T-helper 2 cell treated with Interferon-gamma antibody and Interleukin-4, amounts not matched to agents 100 ng/mL and 5 ng/mL, for 36 hours (primary cell): ENCODE measurements at regions not wholly inside any gene's neighbourhood (a gene's known extent, or its start where the extent isn't known, plus 50 kb on each side); places are given as distances from the start of the nearest gene placed in this dataset.

Source experiments
- intact Hi-C: fragments of 100-400 bp; cut with micrococcal nuclease; formaldehyde crosslinking; loops from one replicate; pipeline ENCODE4 v1.15.1; 2023

DNA sequence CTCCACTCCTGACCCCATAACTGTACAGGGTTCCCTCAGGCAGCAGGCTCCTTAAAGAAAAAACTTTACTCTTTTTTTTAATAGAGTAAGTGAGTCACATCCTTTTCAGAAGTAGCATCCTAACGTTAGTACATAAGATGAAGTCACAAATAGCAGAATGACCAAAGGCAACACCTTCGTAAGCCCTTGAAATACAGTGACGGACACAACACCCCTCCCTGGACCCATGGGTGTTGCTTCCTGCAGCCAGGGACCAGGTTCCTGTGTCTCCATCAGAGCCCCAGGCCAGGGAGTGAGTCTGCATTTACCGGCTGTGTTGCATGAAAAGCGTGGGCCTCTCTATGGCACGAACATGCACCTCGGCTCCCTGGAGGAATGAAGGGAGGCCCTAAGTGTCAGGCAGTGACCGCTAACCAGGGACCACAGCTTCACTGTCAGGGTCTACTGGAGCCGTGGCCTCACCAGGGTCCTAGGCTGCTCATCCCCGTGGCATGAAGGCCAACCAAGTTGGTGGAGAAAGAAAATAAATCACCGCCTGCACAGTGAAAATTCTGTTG, 340.0 kb upstream of the SFSWAP start:
- intact Hi-C loops, result no loop called here

DNA sequence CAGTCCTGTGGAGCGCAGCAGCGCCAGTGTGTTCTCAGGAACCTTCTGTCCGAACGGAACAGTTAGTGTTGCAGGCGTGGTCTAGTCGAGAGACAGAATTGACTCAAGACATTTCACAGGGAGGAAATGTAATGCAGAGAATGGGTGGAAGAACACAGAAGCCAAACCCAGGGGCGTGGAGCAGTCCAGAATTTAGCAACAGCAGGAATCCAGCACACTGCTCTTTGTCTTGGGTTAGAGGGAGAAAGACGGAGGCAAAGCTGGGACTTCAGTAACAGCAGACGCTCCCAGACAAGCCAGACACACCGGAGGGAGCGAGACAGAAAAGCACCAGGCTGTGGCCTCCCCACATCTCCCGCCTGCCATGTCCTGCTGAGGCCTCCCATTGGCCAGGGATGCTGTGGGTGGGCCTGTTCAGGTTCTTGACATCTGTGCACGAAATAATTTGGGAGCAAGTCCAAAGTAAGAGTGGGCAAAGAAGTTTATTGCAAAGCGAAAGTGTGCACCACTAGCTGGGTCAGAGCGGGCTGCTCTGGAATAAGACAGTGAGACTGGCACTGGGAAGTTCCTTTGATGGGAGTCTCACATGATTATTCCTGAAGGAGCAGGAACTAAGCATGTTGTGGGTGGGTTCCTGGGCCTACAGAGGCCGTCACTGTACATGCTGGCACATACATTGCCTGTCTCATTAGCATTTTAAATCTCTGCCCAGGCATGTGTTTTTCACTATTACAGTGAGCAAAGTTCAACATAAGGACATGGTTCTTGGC, 339.3 kb upstream of the SFSWAP start:
- intact Hi-C loops, result no loop called here

- intact Hi-C loops, result no loop called here
Measured at GRCh38 chr12:131372171-131372475, 338.8 kb upstream of the SFSWAP start.

DNA sequence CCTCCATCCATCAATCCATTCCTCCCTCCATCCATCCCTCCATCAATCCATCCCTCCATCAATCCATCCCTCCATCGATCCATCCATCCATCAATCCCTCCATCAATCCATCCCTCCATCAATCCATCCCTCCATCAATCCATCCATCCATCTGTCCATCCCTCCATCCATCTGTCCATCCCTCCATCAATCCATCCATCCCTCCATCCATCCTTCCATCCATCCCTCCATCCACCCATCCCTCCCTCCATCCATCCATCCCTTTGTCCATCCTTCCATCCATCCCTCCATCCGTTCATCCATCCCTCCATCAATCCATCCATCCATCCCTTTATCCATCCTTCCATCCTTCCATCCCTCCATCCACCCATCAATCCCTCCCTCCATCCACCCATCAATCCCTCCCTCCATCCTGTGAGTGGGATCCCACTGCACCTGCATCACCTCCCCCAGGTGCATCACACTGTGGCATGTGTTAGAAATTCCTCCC, 338.1 kb upstream of the SFSWAP start:
- intact Hi-C loops, result no loop called here

GRCh38 chr12:131375261-131375971, 335.5 kb upstream of the SFSWAP start:
- intact Hi-C loops, result no loop called here

DNA sequence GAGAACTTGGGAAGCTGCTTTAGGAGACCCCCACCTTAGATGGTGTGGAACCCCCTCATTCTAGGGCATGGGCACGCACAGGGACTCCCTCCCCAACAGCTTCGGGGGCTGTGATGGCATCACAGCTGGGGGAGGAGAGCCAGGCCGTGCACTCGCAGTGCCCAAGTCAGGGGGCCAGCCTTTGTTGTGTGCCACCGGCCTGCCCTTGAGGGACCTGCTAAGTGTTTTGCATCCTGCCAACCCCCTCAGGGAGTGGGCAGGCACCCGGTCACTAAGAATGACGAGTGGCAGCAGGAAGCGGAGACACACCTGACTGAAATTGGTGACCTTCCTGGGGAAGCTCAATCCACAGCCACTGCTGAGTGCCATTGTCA, 334.9 kb upstream of the SFSWAP start:
- intact Hi-C loops, result no loop called here

GRCh38 chr12:131378176-131378842, 332.6 kb upstream of the SFSWAP start:
- intact Hi-C loops, result no loop called here

GRCh38 chr12:131378861-131379665, 331.8 kb upstream of the SFSWAP start:
- intact Hi-C loops, result no loop called here

DNA sequence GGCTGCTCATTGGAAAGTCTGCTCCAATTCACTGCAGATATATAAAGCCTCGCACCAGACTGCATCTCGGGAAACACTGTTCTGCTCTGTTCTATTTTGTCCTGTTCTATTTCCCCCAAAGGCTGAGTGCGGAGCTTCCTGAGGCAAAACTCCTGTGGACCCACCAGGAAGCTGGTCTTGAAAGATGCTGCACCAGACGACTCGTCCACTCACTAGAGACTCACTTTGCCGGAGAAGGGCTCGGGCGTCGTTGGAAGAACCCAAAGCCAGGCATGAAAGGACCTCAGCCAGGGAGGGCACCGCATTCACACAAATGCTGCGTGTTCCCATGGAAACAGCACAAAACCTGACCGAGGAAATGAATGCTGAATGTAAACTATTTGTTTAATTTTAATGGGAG, 331.2 kb upstream of the SFSWAP start:
- intact Hi-C loops, result no loop called here

DNA sequence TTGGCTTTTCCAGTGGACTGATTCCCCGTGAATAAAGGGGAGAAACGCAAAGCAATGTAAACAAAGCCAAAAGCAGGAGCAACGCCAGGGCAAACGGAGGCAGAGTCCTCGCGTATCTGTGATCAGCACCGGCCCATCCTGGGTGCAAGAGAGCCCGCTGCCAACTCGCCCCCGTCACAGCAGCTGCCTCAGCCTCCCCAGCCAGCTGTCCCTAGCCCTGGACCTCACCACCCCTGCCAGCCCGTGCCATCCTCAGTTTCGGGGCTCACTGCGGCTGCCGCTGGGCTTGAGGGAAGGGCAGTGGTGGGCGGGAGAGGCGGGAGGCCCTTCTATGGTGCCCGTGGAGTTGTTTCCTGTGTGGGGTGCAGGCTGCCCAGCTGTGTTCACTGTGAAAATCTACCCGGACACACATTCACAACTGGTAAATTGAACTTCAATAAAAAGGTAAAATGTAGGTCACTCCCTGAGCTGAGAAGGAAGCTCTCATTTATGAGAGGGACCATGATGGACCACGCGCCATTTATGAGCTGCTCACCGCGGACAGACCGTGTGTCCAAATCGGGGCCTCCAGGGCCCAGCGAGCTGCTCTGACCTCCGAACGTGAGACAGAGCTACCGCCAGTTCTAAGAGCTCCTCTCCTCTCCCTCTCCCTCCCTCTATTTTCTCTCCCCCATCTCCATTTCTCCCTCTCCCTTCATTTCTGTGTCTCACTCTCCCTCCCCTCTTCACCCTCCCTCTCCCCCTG, 330.5 kb upstream of the SFSWAP start:
- intact Hi-C loops, result no loop called here

- intact Hi-C loops, result no loop called here
Measured at GRCh38 chr12:131380965-131381705, 329.8 kb upstream of the SFSWAP start.

GRCh38 chr12:131381716-131382430, 329.0 kb upstream of the SFSWAP start:
- intact Hi-C loops, result no loop called here

DNA sequence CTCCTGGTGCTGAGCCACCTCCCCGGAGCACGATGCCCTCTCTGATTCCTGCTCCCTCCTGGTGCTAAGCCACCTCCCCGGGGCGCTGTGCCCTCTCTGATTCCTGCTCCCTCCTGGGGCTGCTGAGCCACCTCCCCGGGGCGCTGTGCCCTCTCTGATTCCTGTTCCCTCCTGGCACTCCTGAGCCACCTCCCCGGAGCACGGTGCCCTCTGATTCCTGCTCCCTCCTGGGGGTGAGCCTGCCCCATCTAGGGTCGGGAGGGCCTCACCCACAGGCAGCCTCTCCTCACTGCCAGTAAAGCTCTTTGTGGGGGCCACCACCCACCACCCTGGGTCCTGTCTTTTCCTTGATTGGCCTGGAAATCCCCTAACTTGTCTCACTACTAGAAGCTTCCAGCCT, 327.6 kb upstream of the SFSWAP start:
- intact Hi-C loops, result no loop called here

DNA sequence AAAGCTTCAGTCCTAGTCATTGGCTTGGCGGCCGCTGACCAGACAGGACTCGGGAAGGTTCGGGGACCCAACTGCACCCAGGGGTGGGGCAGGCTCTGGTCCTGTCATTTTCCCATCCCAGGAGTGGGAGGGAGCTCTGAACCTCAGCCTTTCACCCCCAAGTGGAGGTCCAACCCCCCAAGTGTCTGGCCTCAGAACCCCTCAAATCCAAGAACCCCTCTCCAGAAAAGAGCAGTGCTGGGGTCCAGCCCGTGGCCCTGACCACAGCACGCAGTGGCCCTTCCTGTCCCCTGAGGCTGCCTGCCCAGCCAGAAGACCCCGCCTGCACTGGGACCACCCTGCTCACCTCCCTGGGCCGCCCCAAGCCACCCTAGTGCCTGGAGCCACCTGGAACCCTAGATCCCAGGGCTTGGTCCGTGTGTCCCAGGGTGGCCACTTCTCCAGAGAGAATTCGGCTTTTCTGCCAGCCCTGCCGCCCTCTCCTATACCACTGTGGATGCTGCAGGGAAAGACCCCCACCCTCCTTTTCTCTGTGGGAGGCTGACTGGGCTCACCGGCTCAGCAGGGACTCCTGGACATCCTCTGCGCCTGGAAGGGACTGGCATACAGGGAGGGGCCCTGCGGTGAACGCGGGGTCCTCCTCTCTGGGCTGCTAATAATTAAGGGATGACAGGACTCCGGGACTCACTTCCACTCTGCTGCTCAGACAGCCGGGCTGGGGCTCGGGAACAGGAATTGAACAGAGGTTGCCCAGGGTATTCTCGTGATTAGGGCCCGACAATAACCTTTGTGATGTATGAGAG, 326.9 kb upstream of the SFSWAP start:
- intact Hi-C loops, result no loop called here

GRCh38 chr12:131384544-131384855, 326.4 kb upstream of the SFSWAP start:
- intact Hi-C loops, result no loop called here

DNA sequence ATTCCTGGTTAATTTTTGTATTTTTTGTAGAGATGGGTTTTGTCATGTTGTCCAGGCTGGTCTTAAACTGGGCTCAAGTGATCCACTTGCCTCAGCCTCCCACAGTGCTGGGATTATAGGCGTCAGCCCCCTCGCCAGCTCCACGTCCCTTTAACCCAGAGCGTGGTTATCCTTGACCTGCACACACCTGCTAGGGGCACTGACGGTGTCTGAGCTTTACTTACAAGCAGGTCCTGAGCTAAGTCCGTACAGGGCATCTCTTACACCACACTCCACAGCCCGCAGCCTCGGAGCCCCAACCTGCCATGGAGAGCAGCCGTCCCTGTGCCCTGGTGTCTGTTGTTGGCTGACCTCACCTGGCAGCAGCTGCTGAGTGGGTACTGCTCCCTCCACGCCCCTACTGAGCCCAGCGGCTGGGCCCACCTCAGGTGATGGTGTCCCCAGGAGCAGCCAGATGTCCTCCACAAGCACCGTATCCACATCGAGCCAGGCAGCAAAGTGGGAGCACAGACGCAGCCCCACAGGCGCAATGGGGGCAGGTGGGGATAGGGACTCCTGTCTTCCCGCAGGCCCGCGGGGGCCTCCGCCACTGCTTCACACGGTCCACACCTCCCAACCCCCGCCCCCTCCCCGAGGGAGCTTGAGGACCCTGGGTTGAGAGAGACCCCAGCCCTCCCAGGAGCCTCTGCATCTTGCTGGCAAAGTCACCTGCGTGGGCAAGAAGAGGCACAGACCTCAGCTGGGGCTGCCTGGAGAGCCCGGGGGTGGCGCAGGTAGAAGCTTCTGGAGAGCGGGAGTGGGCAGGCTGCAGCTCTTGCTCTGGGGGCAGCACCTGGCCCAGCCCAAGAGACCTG, 325.4 kb upstream of the SFSWAP start:
- intact Hi-C loops, result no loop called here

DNA sequence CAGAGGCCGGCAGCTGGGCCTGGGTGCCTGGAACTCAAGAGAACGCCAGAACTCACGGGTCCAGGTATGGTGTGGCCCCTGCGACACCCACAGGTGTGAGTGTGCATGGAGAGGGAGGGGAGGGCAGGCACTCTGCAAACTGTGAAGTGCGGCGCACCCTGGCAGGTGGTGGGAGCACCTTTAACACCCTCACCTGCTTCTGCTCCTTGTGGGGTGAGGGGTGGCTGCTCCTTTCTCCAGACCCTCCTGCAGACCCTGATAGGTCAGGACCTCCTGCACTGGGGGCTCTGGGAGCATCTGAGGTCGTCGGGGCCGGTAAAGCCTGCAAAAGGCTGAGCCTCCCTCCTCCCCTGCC, 324.7 kb upstream of the SFSWAP start:
- intact Hi-C loops, result no loop called here

DNA sequence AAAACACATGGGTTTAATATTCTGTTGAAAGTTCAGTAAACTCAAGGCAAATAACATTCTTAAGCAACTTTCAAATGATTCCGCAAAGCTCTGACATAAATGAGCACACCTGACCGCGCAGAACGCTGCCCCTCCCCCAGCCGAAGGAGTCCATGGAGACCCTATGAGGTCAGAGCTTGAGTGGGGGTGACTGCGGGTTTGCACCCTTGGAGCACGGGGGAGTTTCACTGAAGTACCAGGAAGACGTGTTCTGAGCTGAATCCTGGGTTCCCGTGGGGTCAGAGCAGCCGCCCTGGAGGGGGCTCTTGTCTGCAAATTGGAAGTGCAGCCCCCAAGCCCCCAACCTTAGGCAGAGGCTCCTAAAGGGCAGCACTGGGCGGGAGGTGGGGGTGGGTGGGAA, 324.1 kb upstream of the SFSWAP start:
- intact Hi-C loops, result no loop called here
